K562 (cell line): ENCODE measurements at regions not wholly inside any gene's neighbourhood (a gene's known extent, or its start where the extent isn't known, plus 50 kb on each side); places are given as distances from the start of the nearest gene placed in this dataset.

Source experiments
- ATAC-seq: fragments of 200-7000 bp; cut with Tn5 transposase; 3 replicates; pipeline ENCODE4 v1.9.1; 2020; ENCODE audit warnings: moderate library complexity
- BruUV-seq: library from RNA; stranded (reverse); fragments of 400-500 nt; replicated peaks from 2 replicates; lab custom pipeline; 2021; lab: Mats Ljungman, UMichigan
- CTCF ChIA-PET: fragments of 300-600 bp; formaldehyde crosslinking; extraction: SDS; loops from one replicate; lab custom pipeline; 2021; ENCODE audit warnings: low intra/inter-chr PET ratio; lab: Yijun Ruan, JAX
- POLR2A ChIA-PET: fragments of 300-600, 350-650 bp; sonication (Branson Sonifier 250); formaldehyde crosslinking; extraction: SDS; loops from one replicate; lab custom pipeline; 2021; ENCODE audit warnings: antibody characterized with exemption, inconsistent platforms; lab: Yijun Ruan, JAX
- DNase-seq, 4 experiments: peaks; one replicate each; pipeline versions ENCODE4 v3.0.0 to v3.0.0-alpha.2; 2011 to 2018; ENCODE audit warnings: low spot score in 3 of 4, mixed read lengths in 3 of 4; ENCODE audit errors: extremely low read depth in 1 of 4
- FAIRE-seq: peaks from 2 replicates; lab custom pipeline; 2011; peaks lifted over from hg19 to GRCh38; lab: Jason Lieb, UNC
- H2AFZ ChIP-seq: 2 replicates; pipeline ENCODE4 v1.6.0; 2011; ENCODE audit warnings: low read depth, low read length, control low read depth, inconsistent platforms
- H3K27ac ChIP-seq: fragments of 200-600 bp; 3 replicates; pipeline ENCODE4 v1.8.0; 2011; ENCODE audit warnings: low read depth, mild to moderate bottlenecking, control low read depth, inconsistent platforms, low read length, moderate library complexity, mixed read lengths; ENCODE audit errors: extremely low read depth
- H3K27me3 ChIP-seq, 2 experiments: fragments of 300-600 bp in 1 of 2; 2 replicates in 1 of 2; 3 replicates in 1 of 2; pipeline versions ENCODE4 v1.6.0 to v1.8.0; 2011; ENCODE audit warnings: inconsistent platforms in 2 of 2, low read length in 2 of 2, mild to moderate bottlenecking in 1 of 2, mixed read lengths in 1 of 2, moderate library complexity in 1 of 2; ENCODE audit not compliant: control insufficient read depth in 2 of 2, insufficient read depth in 2 of 2
- H3K36me3 ChIP-seq: fragments of 300-600 bp; 3 replicates; pipeline ENCODE4 v1.8.0; 2011; ENCODE audit warnings: mild to moderate bottlenecking, low read length, inconsistent platforms; ENCODE audit not compliant: control insufficient read depth, insufficient read depth
- H3K4me1 ChIP-seq, 2 experiments: fragments of 200-600 bp in 1 of 2; replicated peaks in 1 of 2; 2 replicates in 1 of 2; 3 replicates in 1 of 2; pipeline versions ENCODE4 v1.5.1 to v1.8.0; 2011; ENCODE audit warnings: inconsistent platforms in 2 of 2, low read length in 2 of 2, mild to moderate bottlenecking in 1 of 2, mixed read lengths in 1 of 2, moderate library complexity in 1 of 2; ENCODE audit not compliant: control insufficient read depth in 2 of 2, insufficient read depth in 2 of 2
- H3K4me2 ChIP-seq: 2 replicates; pipeline ENCODE4 v1.6.1; 2011; ENCODE audit warnings: low read length, control low read depth, inconsistent platforms, mixed read lengths; ENCODE audit not compliant: insufficient read depth
- H3K4me3 ChIP-seq: fragments of 200-600 bp; sonication (generic), shearing (Covaris generic); 2 replicates; pipeline ENCODE4 v1.5.1; 2016; ENCODE audit warnings: control low read depth, inconsistent platforms
- H3K79me2 ChIP-seq: fragments of 200-600 bp; 3 replicates; pipeline ENCODE4 v1.8.0; 2011; ENCODE audit warnings: low read length, inconsistent platforms; ENCODE audit not compliant: control insufficient read depth, insufficient read depth
- H3K9ac ChIP-seq, 2 experiments: 2 replicates each; pipeline versions ENCODE4 v1.6.0 to v1.6.1; 2011; ENCODE audit warnings: low read depth in 2 of 2, low read length in 2 of 2, control low read depth in 1 of 2, inconsistent platforms in 1 of 2, mild to moderate bottlenecking in 1 of 2, mixed read lengths in 1 of 2; ENCODE audit not compliant: insufficient read depth in 1 of 2
- H3K9me1 ChIP-seq: one replicate; pipeline ENCODE4 v1.6.0; 2011; ENCODE audit warnings: inconsistent platforms, mild to moderate bottlenecking, low read length, moderate library complexity; ENCODE audit not compliant: control insufficient read depth, insufficient read depth
- H3K9me3 ChIP-seq: replicated peaks from 2 replicates; pipeline ENCODE4 v1.5.1; 2011; ENCODE audit warnings: low read depth, low read length, inconsistent platforms; ENCODE audit not compliant: control insufficient read depth, insufficient read depth
- H4K20me1 ChIP-seq: replicated peaks from 2 replicates; pipeline ENCODE4 v1.6.1; 2011; ENCODE audit warnings: low read length, inconsistent platforms, mixed read lengths; ENCODE audit not compliant: control insufficient read depth, insufficient read depth
- E2F5 ChIP-seq: sonication (generic); formaldehyde crosslinking; IDR thresholded peaks from 2 replicates; pipeline ENCODE4 v1.8.0; 2022; ENCODE audit warnings: mild to moderate bottlenecking, missing genetic modification reagents
- ETV6 ChIP-seq, 3 experiments: fragments of 150-350 bp in 1 of 3; sonication (generic) in 1 of 3; formaldehyde crosslinking in 1 of 3; IDR thresholded peaks; 2 replicates each; pipeline versions ENCODE4 v1.6.1 to v1.8.0; 2014 to 2022; ENCODE audit warnings: borderline replicate concordance in 2 of 3, low read depth in 2 of 3, antibody characterized with exemption in 1 of 3, low read length in 1 of 3, mild to moderate bottlenecking in 1 of 3, missing genetic modification reagents in 1 of 3
- GATA2 ChIP-seq: sonication (generic); formaldehyde crosslinking; IDR thresholded peaks from 2 replicates; pipeline ENCODE4 v1.4.0; 2020; ENCODE audit warnings: mild to moderate bottlenecking, missing genetic modification reagents
- KLF16 ChIP-seq: IDR thresholded peaks from 2 replicates; pipeline ENCODE4 v1.6.1; 2016; ENCODE audit warnings: antibody characterized with exemption
- NONO ChIP-seq, 2 experiments: fragments of 200-400 bp in 1 of 2; fragments of 450-650 bp in 1 of 2; formaldehyde crosslinking in 1 of 2; IDR thresholded peaks; 2 replicates each; pipeline ENCODE4 v1.6.1; 2017; ENCODE audit warnings: low read depth in 2 of 2, mild to moderate bottlenecking in 2 of 2, moderate library complexity in 2 of 2, low read length in 1 of 2
- NR3C1 ChIP-seq: sonication (generic); formaldehyde crosslinking; IDR thresholded peaks from 2 replicates; pipeline ENCODE4 v1.8.1; 2022; ENCODE audit warnings: missing genetic modification reagents
- RBBP5 ChIP-seq: fragments of 200-600 bp; sonication (generic); IDR thresholded peaks from 2 replicates; pipeline ENCODE4 v1.6.1; 2012; ENCODE audit warnings: borderline replicate concordance, mild to moderate bottlenecking, low read length, control low read depth, inconsistent platforms; ENCODE audit not compliant: insufficient read depth, poor library complexity, severe bottlenecking
- SAP30 ChIP-seq: fragments of 200-600 bp; sonication (generic); IDR thresholded peaks from 2 replicates; pipeline ENCODE4 v1.6.1; 2012; ENCODE audit warnings: borderline replicate concordance, low read depth, mild to moderate bottlenecking, moderate library complexity, low read length, control low read depth, inconsistent platforms; ENCODE audit not compliant: insufficient read depth, poor library complexity, severe bottlenecking
- ZNF75A ChIP-seq: fragments of 450-650 bp; formaldehyde crosslinking; IDR thresholded peaks from 2 replicates; pipeline ENCODE4 v1.4.0; 2020; ENCODE audit warnings: mild to moderate bottlenecking
- WGBS: fragments of 100-300 bp; shearing (Covaris generic); methylation state at CpG from one replicate; pipeline ENCODE4 v1.1.6; 2016; ENCODE audit warnings: low coverage, mixed read lengths; ENCODE audit not compliant: insufficient coverage; ENCODE audit errors: missing lambda C conversion rate; 5-methylcytosine and 5-hydroxymethylcytosine counted together
- in situ Hi-C: fragments of 300-500 bp; cut with MboI; formaldehyde crosslinking; loops from 4 replicates; pipeline ENCODE4 v1.15.0; 2018; ENCODE audit warnings: inconsistent platforms, mixed read lengths
- intact Hi-C: fragments of 100-400 bp; cut with micrococcal nuclease; formaldehyde crosslinking; loops from 2 replicates; pipeline ENCODE4 v1.14.2; 2022
- TF ChIP-seq, protein P1 (sequence below): sonication (generic); formaldehyde crosslinking; IDR thresholded peaks from 2 replicates; pipeline ENCODE4 v1.8.1; 2023; ENCODE audit warnings: mild to moderate bottlenecking, missing genetic modification reagents

GRCh38 chr7:41559426-41559825, 143.5 kb downstream of the INHBA start:
- no peak for FAIRE-seq
- Histone ChIP-seq H4K20me1 (no peaks in the 10 kb centered on the region), H3K4me1 (no peaks in the 10 kb centered on the region), H3K79me2 (no peaks in the 10 kb centered on the region), H3K27ac (no peak overlapping the region), H2AFZ (no peak overlapping the region), H3K36me3 (no peaks in the 10 kb centered on the region), H3K9me3 (no peaks in the 10 kb centered on the region), H3K4me2 (no peak overlapping the region), H3K9me1 (no peaks in the 10 kb centered on the region), H3K9ac (no peak overlapping the region), H3K27me3 (no peaks in the 10 kb centered on the region), H3K4me3 (no peak overlapping the region)
- no peak for DNase-seq
- TF ChIP-seq NR3C1 (CRISPR knock-in tag) (no peak), SAP30 (no peak), ZNF75A (CRISPR knock-in tag) (no peak), GATA2 (CRISPR knock-in tag) (no peak), ETV6 (IDR thresholded peaks at IDR 0.05; ENCODE audit: borderline replicate concordance in 1 of 2, low read depth in 2 of 2, low read length in 1 of 2) (no peak), ETV6 (CRISPR knock-in tag; IDR thresholded peaks at IDR 0.05; ENCODE audit: borderline replicate concordance) (no peak), RBBP5 (no peak), NONO (IDR thresholded peaks at IDR 0.05; ENCODE audit: low read depth in 2 of 2, low read length in 1 of 2) (no peak), E2F5 (CRISPR knock-in tag) (no peak), KLF16 (no peak)
- TF ChIP-seq, protein P1, sequence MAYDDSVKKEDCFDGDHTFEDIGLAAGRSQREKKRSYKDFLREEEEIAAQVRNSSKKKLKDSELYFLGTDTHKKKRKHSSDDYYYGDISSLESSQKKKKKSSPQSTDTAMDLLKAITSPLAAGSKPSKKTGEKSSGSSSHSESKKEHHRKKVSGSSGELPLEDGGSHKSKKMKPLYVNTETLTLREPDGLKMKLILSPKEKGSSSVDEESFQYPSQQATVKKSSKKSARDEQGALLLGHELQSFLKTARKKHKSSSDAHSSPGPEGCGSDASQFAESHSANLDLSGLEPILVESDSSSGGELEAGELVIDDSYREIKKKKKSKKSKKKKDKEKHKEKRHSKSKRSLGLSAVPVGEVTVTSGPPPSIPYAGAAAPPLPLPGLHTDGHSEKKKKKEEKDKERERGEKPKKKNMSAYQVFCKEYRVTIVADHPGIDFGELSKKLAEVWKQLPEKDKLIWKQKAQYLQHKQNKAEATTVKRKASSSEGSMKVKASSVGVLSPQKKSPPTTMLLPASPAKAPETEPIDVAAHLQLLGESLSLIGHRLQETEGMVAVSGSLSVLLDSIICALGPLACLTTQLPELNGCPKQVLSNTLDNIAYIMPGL (CRISPR knock-in tag) = no peak
- in situ Hi-C loops = no loop called here
- intact Hi-C loops = no loop called here
- CTCF ChIA-PET = no interaction called here
- no peak for ATAC-seq
- BruUV-seq = no TSS peak
- WGBS = 0% methylated on average over 3 of the region's 3 CpGs
- POLR2A ChIA-PET = no interaction called here
